ENCODE measurements at regions not wholly inside any gene's neighbourhood (a gene's known extent, or its start where the extent isn't known, plus 50 kb on each side); places are given as distances from the start of the nearest gene placed in this dataset.
"Not testable (repeated sequence)": the region's sequence is repeated elsewhere in the genome, so short reads cannot be mapped to it uniquely, and the experiment has no call there.

DNA sequence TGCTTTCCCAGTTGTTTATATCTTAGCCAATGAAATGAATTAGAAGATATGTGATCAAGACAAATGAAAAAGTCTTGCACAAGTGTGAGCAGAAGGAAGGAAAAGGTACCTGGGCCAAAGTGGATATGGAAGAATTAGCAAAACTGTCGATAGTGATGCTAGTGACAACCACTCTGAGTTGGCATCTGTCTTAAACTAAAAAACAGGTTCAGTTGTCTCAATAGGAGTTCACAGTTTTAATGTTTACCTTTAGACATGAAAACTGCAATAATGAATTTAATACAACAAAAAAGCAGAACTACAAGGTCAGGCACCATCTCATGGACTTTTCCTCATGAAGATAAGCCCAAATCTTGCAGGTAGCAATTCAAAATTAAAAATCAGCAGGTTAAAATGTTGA is 688.5 kb downstream of the EFNB2 start:
- H3K9ac ChIP-seq (ENCODE audit: low read depth, low read length): no peak overlapping the region

DNA sequence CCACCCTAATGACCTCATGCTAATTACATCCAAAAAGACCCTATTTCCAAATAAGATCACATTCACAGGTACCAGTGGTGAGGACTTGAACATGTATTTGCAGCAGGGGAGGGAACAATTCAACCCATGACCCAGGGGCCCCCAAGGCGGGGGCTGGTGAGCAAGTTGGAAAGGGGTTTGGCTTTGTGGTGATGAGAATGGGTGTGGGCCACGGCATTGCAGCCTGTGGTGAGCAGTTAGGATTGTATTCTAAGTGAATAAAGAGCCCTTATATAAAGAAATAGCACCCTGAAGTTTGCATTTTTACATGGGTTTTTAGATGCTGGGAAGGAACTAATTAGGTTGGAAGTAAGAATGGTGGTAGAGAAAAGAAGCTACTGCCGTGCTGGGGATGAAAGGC is 694.2 kb downstream of the EFNB2 start:
- Histone ChIP-seq H3K36me3 (ENCODE audit: insufficient read depth, low read length) (no peaks in the 10 kb centered on the region), H3K4me1 (ENCODE audit: insufficient read depth, low read length) (peaks cover 16% of the 10 kb centered on the region), H3K79me2 (ENCODE audit: insufficient read depth, low read length) (no peaks in the 10 kb centered on the region), H2AFZ (ENCODE audit: low read depth, low read length) (no peak overlapping the region; the same call in 1 of the 2 replicates), H3K4me3 (ENCODE audit: low read depth in 1 of 2, low read length in 2 of 2) (no peak overlapping the region), H4K20me1 (ENCODE audit: insufficient read depth, low read length) (no peaks in the 10 kb centered on the region), H3K9ac (ENCODE audit: low read depth, low read length) (no peak overlapping the region), H3K9me3 (ENCODE audit: insufficient read depth, low read length, severe bottlenecking) (no peaks in the 10 kb centered on the region), H3K4me2 (ENCODE audit: insufficient read depth, low read length) (no peak overlapping the region), H3K27me3 (ENCODE audit: insufficient read depth, low read length, poor library complexity) (no peaks in the 10 kb centered on the region), H3K27ac (ENCODE audit: low read length) (no peak overlapping the region)
- TF ChIP-seq, protein P1, sequence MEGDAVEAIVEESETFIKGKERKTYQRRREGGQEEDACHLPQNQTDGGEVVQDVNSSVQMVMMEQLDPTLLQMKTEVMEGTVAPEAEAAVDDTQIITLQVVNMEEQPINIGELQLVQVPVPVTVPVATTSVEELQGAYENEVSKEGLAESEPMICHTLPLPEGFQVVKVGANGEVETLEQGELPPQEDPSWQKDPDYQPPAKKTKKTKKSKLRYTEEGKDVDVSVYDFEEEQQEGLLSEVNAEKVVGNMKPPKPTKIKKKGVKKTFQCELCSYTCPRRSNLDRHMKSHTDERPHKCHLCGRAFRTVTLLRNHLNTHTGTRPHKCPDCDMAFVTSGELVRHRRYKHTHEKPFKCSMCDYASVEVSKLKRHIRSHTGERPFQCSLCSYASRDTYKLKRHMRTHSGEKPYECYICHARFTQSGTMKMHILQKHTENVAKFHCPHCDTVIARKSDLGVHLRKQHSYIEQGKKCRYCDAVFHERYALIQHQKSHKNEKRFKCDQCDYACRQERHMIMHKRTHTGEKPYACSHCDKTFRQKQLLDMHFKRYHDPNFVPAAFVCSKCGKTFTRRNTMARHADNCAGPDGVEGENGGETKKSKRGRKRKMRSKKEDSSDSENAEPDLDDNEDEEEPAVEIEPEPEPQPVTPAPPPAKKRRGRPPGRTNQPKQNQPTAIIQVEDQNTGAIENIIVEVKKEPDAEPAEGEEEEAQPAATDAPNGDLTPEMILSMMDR (IDR thresholded peaks at IDR 0.05; ENCODE audit: borderline replicate concordance, extremely low read depth, low read length, poor library complexity, severe bottlenecking): no peak
- ATAC-seq (ENCODE audit: insufficient read depth, low read depth) (no peak), DNase-seq (no peak)

More for the DNA sequence above, 688.5 kb downstream of the EFNB2 start:
- no peak overlapping the region for H3K4me3 ChIP-seq (ENCODE audit: low read depth in 1 of 2, low read length in 2 of 2)
- H3K27me3 ChIP-seq (ENCODE audit: insufficient read depth, low read length, poor library complexity): no peaks in the 10 kb centered on the region
- no peaks in the 10 kb centered on the region for H3K36me3 ChIP-seq (ENCODE audit: insufficient read depth, low read length)
- peaks cover 5% of the 10 kb centered on the region; the same call in 1 of the 2 replicates for H3K4me1 ChIP-seq (ENCODE audit: insufficient read depth, low read length)
- no peak overlapping the region for H2AFZ ChIP-seq (ENCODE audit: low read depth, low read length)
- no peaks in the 10 kb centered on the region for H4K20me1 ChIP-seq (ENCODE audit: insufficient read depth, low read length)
- DNase-seq (no peak), ATAC-seq (ENCODE audit: insufficient read depth, low read depth) (no peak)
- H3K27ac ChIP-seq (ENCODE audit: low read length): no peak overlapping the region
- H3K4me2 ChIP-seq (ENCODE audit: insufficient read depth, low read length): no peak overlapping the region
- H3K9me3 ChIP-seq (ENCODE audit: insufficient read depth, low read length, severe bottlenecking): no peaks in the 10 kb centered on the region
- no peaks in the 10 kb centered on the region for H3K79me2 ChIP-seq (ENCODE audit: insufficient read depth, low read length)
- TF ChIP-seq EZH2 (IDR thresholded peaks at IDR 0.05; ENCODE audit: borderline replicate concordance, low read depth, low read length, severe bottlenecking): no peak
- TF ChIP-seq, protein P1 (IDR thresholded peaks at IDR 0.05; ENCODE audit: borderline replicate concordance, extremely low read depth, low read length, poor library complexity, severe bottlenecking): no peak

DNA sequence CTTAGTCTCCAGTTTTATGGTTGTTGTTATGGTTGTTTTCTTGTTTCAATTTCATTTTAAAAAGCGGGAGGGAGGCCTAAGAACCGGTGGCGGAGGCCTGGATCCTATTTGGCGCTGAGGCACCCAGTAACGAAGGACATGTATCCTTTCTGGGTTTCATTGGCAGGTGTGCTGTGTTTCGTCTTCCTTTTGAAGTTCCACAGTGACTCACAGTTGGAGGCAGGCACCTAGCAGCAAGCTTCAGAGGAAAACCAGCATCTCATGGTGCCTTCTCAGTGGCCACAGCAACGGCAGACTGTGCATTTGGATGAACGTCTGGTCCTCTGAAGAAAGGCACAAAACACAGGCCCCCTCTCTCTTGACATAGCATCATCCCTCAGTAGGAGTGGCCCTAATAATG is 697.2 kb downstream of the EFNB2 start:
- Histone ChIP-seq H3K36me3 (ENCODE audit: insufficient read depth, low read length) (no peaks in the 10 kb centered on the region), H3K4me2 (ENCODE audit: insufficient read depth, low read length) (no peak overlapping the region), H3K4me3 (ENCODE audit: low read depth in 1 of 2, low read length in 2 of 2) (no peak overlapping the region), H3K79me2 (ENCODE audit: insufficient read depth, low read length) (no peaks in the 10 kb centered on the region), H3K9ac (ENCODE audit: low read depth, low read length) (no peak overlapping the region), H3K9me3 (ENCODE audit: insufficient read depth, low read length, severe bottlenecking) (no peaks in the 10 kb centered on the region), H4K20me1 (ENCODE audit: insufficient read depth, low read length) (no peaks in the 10 kb centered on the region), H3K27ac (ENCODE audit: low read length) (no peak overlapping the region), H2AFZ (ENCODE audit: low read depth, low read length) (no peak overlapping the region), H3K4me1 (ENCODE audit: insufficient read depth, low read length) (peaks cover 11% of the 10 kb centered on the region), H3K27me3 (ENCODE audit: insufficient read depth, low read length, poor library complexity) (no peaks in the 10 kb centered on the region)
- DNase-seq: peak; percentile 30
- peak; percentile 67 for ATAC-seq (ENCODE audit: insufficient read depth, low read depth)
- TF ChIP-seq, protein P1 (IDR thresholded peaks at IDR 0.05; ENCODE audit: borderline replicate concordance, extremely low read depth, low read length, poor library complexity, severe bottlenecking): no peak
- no peak for TF ChIP-seq EZH2 (IDR thresholded peaks at IDR 0.05; ENCODE audit: borderline replicate concordance, low read depth, low read length, severe bottlenecking)

DNA sequence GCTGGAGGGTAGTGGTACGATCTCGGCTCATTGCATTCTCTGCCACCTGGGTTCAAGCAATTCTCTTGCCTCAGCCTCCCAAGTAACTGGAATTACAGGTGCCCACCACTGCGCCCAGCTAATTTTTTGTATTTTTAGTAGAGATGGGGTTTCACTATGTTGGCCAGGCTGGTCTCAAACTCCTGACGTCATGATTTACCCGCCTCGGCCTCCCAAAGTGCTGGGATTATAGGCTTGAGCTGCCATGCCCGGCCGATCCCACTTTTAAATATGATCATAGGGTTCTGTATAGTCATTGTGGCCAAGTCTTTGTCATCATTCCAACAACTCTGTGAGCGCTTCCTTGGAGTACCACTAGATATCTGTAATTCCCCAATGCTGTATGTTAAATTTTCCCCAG is 698.2 kb downstream of the EFNB2 start:
- not testable (repeated sequence) for H3K9ac ChIP-seq (ENCODE audit: low read depth, low read length); H3K4me2 ChIP-seq (ENCODE audit: insufficient read depth, low read length); H3K79me2 ChIP-seq (ENCODE audit: insufficient read depth, low read length); H3K27me3 ChIP-seq (ENCODE audit: insufficient read depth, low read length, poor library complexity); H3K9me3 ChIP-seq (ENCODE audit: insufficient read depth, low read length, severe bottlenecking); DNase-seq; H4K20me1 ChIP-seq (ENCODE audit: insufficient read depth, low read length); H3K27ac ChIP-seq (ENCODE audit: low read length); H3K4me3 ChIP-seq (ENCODE audit: low read depth in 1 of 2, low read length in 2 of 2); H3K36me3 ChIP-seq (ENCODE audit: insufficient read depth, low read length); ATAC-seq (ENCODE audit: insufficient read depth, low read depth); H2AFZ ChIP-seq (ENCODE audit: low read depth, low read length)
- peaks cover 11% of the 10 kb centered on the region for H3K4me1 ChIP-seq (ENCODE audit: insufficient read depth, low read length)
